SK-N-SH (cell line): ENCODE measurements at regions not wholly inside any gene's neighbourhood (a gene's known extent, or its start where the extent isn't known, plus 50 kb on each side); places are given as distances from the start of the nearest gene placed in this dataset.

Experiments used
- CTCF ChIA-PET: fragments of 300-600, 350-600 bp; formaldehyde crosslinking; extraction: SDS; loops from one replicate; lab custom pipeline; 2021; lab: Yijun Ruan, JAX
- POLR2A ChIA-PET: fragments of 350-600 bp; sonication (Branson Sonifier 250); formaldehyde crosslinking; extraction: SDS; loops from one replicate; lab custom pipeline; 2020; ENCODE audit warnings: antibody characterized with exemption, inconsistent platforms; lab: Yijun Ruan, JAX
- DNase-seq: peaks from one replicate; pipeline ENCODE4 v3.0.0; 2012
- H2AFZ ChIP-seq: fragments of 200-600 bp; sonication (generic); 2 replicates; pipeline ENCODE4 v1.8.1; 2016; ENCODE audit warnings: antibody characterized with exemption, mild to moderate bottlenecking, low read depth
- H3F3A ChIP-seq: fragments of 200-600 bp; sonication (generic); replicated peaks from 2 replicates; pipeline ENCODE3; 2016; ENCODE audit warnings: antibody characterized with exemption, mild to moderate bottlenecking; ENCODE audit not compliant: insufficient read depth
- H3K27ac ChIP-seq, 2 experiments: fragments of 200-500 bp in 1 of 2; fragments of 200-600 bp in 1 of 2; sonication (Bioruptor generic) in 1 of 2; sonication (generic), shearing (Covaris generic) in 1 of 2; 2 replicates each; pipeline versions ENCODE4 v1.5.1 to v1.6.1; 2014 to 2016; ENCODE audit warnings: low read depth in 2 of 2, inconsistent platforms in 1 of 2, low read length in 1 of 2, mild to moderate bottlenecking in 1 of 2, mixed read lengths in 1 of 2
- H3K27me3 ChIP-seq: fragments of 200-600 bp; sonication (generic), shearing (Covaris generic); 2 replicates; pipeline ENCODE4 v1.6.1; 2016; ENCODE audit warnings: mixed run types; ENCODE audit not compliant: insufficient read depth
- H3K36me3 ChIP-seq, 2 experiments: fragments of 200-500 bp in 1 of 2; fragments of 200-600 bp in 1 of 2; sonication (Bioruptor generic) in 1 of 2; sonication (generic) in 1 of 2; replicated peaks in 1 of 2; 2 replicates each; pipeline versions ENCODE3 to v1.5.1; 2014 to 2016; ENCODE audit warnings: low read length in 1 of 2, mild to moderate bottlenecking in 1 of 2; ENCODE audit not compliant: insufficient read depth in 2 of 2, control insufficient read depth in 1 of 2
- H3K4me1 ChIP-seq, 2 experiments: fragments of 200-500 bp in 1 of 2; fragments of 200-600 bp in 1 of 2; sonication (Bioruptor generic) in 1 of 2; sonication (generic), shearing (Covaris generic) in 1 of 2; 2 replicates each; pipeline versions ENCODE4 v1.5.1 to v1.6.1; 2014 to 2016; ENCODE audit warnings: low read depth in 1 of 2, low read length in 1 of 2, mixed run types in 1 of 2; ENCODE audit not compliant: insufficient read depth in 2 of 2, control insufficient read depth in 1 of 2
- H3K4me2 ChIP-seq: fragments of 200-600 bp; sonication (generic), shearing (Covaris generic); 2 replicates; pipeline ENCODE4 v1.6.1; 2017; ENCODE audit warnings: mixed run types
- H3K4me3 ChIP-seq, 2 experiments: fragments of 200-500 bp in 1 of 2; fragments of 200-600 bp in 1 of 2; sonication (Bioruptor generic) in 1 of 2; sonication (generic), shearing (Covaris generic) in 1 of 2; 2 replicates each; pipeline versions ENCODE4 v1.5.1 to v1.8.1; 2014 to 2016; ENCODE audit warnings: low read depth in 2 of 2, inconsistent platforms in 1 of 2, low read length in 1 of 2, mild to moderate bottlenecking in 1 of 2, mixed read lengths in 1 of 2, moderate library complexity in 1 of 2
- H3K79me2 ChIP-seq: fragments of 200-600 bp; sonication (generic); 2 replicates; pipeline ENCODE4 v1.8.1; 2017; ENCODE audit warnings: mild to moderate bottlenecking; ENCODE audit not compliant: insufficient read depth
- H3K9ac ChIP-seq: fragments of 200-600 bp; sonication (generic); 2 replicates; pipeline ENCODE4 v1.6.1; 2017; ENCODE audit warnings: mixed run types
- H3K9me2 ChIP-seq: fragments of 200-600 bp; sonication (generic); 2 replicates; pipeline ENCODE4 v1.6.1; 2017; ENCODE audit warnings: mixed run types
- H3K9me3 ChIP-seq: fragments of 200-600 bp; sonication (generic); 2 replicates; pipeline ENCODE4 v1.6.1; 2017; ENCODE audit warnings: mixed run types, mild to moderate bottlenecking, moderate library complexity
- H4K20me1 ChIP-seq: fragments of 200-600 bp; sonication (generic); 2 replicates; pipeline ENCODE4 v1.6.1; 2017; ENCODE audit warnings: mild to moderate bottlenecking, mixed run types; ENCODE audit not compliant: insufficient read depth
- CHD2 ChIP-seq: fragments of 150-350 bp; IDR thresholded peaks from 2 replicates; pipeline ENCODE4 v1.6.1; 2018; ENCODE audit warnings: low read length; ENCODE audit not compliant: partially characterized antibody
- ELF1 ChIP-seq: IDR thresholded peaks from 2 replicates; pipeline ENCODE4 v1.4.0; 2012
- FOSL2 ChIP-seq: IDR thresholded peaks from 2 replicates; pipeline ENCODE4 v1.4.0; 2012; ENCODE audit warnings: low read depth, mild to moderate bottlenecking, moderate library complexity, borderline replicate concordance
- FOXJ3 ChIP-seq: sonication (generic); formaldehyde crosslinking; IDR thresholded peaks from 2 replicates; pipeline ENCODE4 v1.5.1; 2020; ENCODE audit warnings: mild to moderate bottlenecking, missing genetic modification reagents
- FOXM1 ChIP-seq: IDR thresholded peaks from 2 replicates; pipeline ENCODE4 v1.4.0; 2012; ENCODE audit warnings: low read depth, mild to moderate bottlenecking
- GABPA ChIP-seq: IDR thresholded peaks from 2 replicates; pipeline ENCODE4 v1.4.0; 2012; ENCODE audit warnings: low read depth, mild to moderate bottlenecking
- GATA2 ChIP-seq: sonication (generic); formaldehyde crosslinking; IDR thresholded peaks from 2 replicates; pipeline ENCODE4 v1.5.0; 2020; ENCODE audit warnings: mild to moderate bottlenecking, missing genetic modification reagents
- IRF3 ChIP-seq: fragments of 150-350 bp; IDR thresholded peaks from 2 replicates; pipeline ENCODE4 v1.6.1; 2016; ENCODE audit warnings: mild to moderate bottlenecking, low read depth, low read length
- JUND ChIP-seq: IDR thresholded peaks from 2 replicates; pipeline ENCODE4 v1.4.0; 2012
- MEF2A ChIP-seq: IDR thresholded peaks from 2 replicates; pipeline ENCODE4 v1.4.0; 2012; ENCODE audit warnings: low read depth, borderline replicate concordance
- MXI1 ChIP-seq: IDR thresholded peaks from 2 replicates; pipeline ENCODE4 v1.6.1; 2012; ENCODE audit warnings: mild to moderate bottlenecking, low read depth, low read length, improper control_type of control experiment
- NFIC ChIP-seq: IDR thresholded peaks from 2 replicates; pipeline ENCODE4 v1.4.0; 2012; ENCODE audit warnings: borderline replicate concordance
- PBX3 ChIP-seq: IDR thresholded peaks from 2 replicates; pipeline ENCODE4; 2012
- POLR2AphosphoS5 ChIP-seq: IDR thresholded peaks from 2 replicates; pipeline ENCODE4 v1.6.1; 2012; ENCODE audit warnings: low read depth, low read length
- RAD21 ChIP-seq: IDR thresholded peaks from 2 replicates; pipeline ENCODE4 v1.6.1; 2012; ENCODE audit warnings: mild to moderate bottlenecking, low read length
- RXRA ChIP-seq: IDR thresholded peaks from 2 replicates; pipeline ENCODE4 v1.4.0; 2012; ENCODE audit warnings: low read depth, mild to moderate bottlenecking, borderline replicate concordance
- SIN3A ChIP-seq: IDR thresholded peaks from 2 replicates; pipeline ENCODE4 v1.6.1; 2012; ENCODE audit warnings: low read depth, mild to moderate bottlenecking, low read length, moderate library complexity, borderline replicate concordance
- TAF1 ChIP-seq: IDR thresholded peaks from 2 replicates; pipeline ENCODE4 v1.6.1; 2012; ENCODE audit warnings: low read depth, mild to moderate bottlenecking, low read length, moderate library complexity, borderline replicate concordance
- TEAD4 ChIP-seq: IDR thresholded peaks from 2 replicates; pipeline ENCODE4 v1.4.0; 2012; ENCODE audit warnings: mild to moderate bottlenecking, borderline replicate concordance; ENCODE audit not compliant: insufficient read depth
- USF1 ChIP-seq: IDR thresholded peaks from 2 replicates; pipeline ENCODE4 v1.4.0; 2012; ENCODE audit warnings: low read depth, borderline replicate concordance
- YY1 ChIP-seq: IDR thresholded peaks from 2 replicates; pipeline ENCODE4 v1.4.0; 2012; ENCODE audit warnings: low read depth, mild to moderate bottlenecking
- ZBTB33 ChIP-seq: IDR thresholded peaks from 2 replicates; pipeline ENCODE4 v1.4.0; 2012; ENCODE audit warnings: low read depth, borderline replicate concordance
- WGBS: methylation state at CpG from one replicate; pipeline ENCODE4 v1.1.6; 2017; ENCODE audit warnings: low lambda C conversion rate; 5-methylcytosine and 5-hydroxymethylcytosine counted together

GRCh38 chr5:143554187-143554717 lies 150.8 kb upstream of the NR3C1 start (continued):
- TF ChIP-seq PBX3 (peak; percentile 87), IRF3 (no peak), RAD21 (no peak), MEF2A (peak; percentile 91), JUND (peak; percentile 95), MXI1 (no peak), GABPA (no peak), NFIC (peak; percentile 96), POLR2AphosphoS5 (peak; percentile 71; the same call in 1 of the 2 replicates), TAF1 (no peak)

- CTCF ChIA-PET = no interaction called here
- Histone ChIP-seq H3K4me1 (peaks cover 2 to 42% of the 10 kb centered on the region in 2 experiments; a peak in 3 of 4 replicates), H2AFZ (no peak overlapping the region), H3K4me3 (no peak overlapping the region), H3K9ac (no peak overlapping the region), H3K27me3 (no peaks in the 10 kb centered on the region), H3K27ac (peak overlapping the region in 1 of 2 experiments; percentile 73; a peak in 2 of 4 replicates), H3K36me3 (no peaks in the 10 kb centered on the region), H3K79me2 (no peaks in the 10 kb centered on the region), H3K9me3 (no peaks in the 10 kb centered on the region), H4K20me1 (no peaks in the 10 kb centered on the region), H3K4me2 (no peak overlapping the region), H3F3A (peaks cover 40% of the 10 kb centered on the region), H3K9me2 (no peaks in the 10 kb centered on the region)
- 83% methylated on average over 1 of the region's 1 CpG for WGBS
- no peak for TF ChIP-seq FOXM1
- no peak for TF ChIP-seq CHD2
- no peak for TF ChIP-seq TAF1
- TF ChIP-seq POLR2AphosphoS5 = no peak
- no peak for TF ChIP-seq FOXJ3 (CRISPR knock-in tag)
- no peak for TF ChIP-seq ELF1
- no peak for DNase-seq
- POLR2A ChIA-PET = no interaction called here
These were observed 149.2 kb upstream of the NR3C1 start for GRCh38 chr5:143552680-143553079.

- Histone ChIP-seq H3K4me3 (no peak overlapping the region; a peak in 1 of 4 replicates), H4K20me1 (no peaks in the 10 kb centered on the region), H3K27ac (peak overlapping the region; percentile 67 to 73; a peak in 3 of 4 replicates), H3K36me3 (no peaks in the 10 kb centered on the region), H3F3A (peaks cover 33% of the 10 kb centered on the region), H3K4me1 (peaks cover 0 to 34% of the 10 kb centered on the region in 2 experiments; a peak in 3 of 4 replicates), H3K27me3 (no peaks in the 10 kb centered on the region), H2AFZ (peak overlapping the region; percentile 20; the same call in 1 of the 2 replicates), H3K79me2 (no peaks in the 10 kb centered on the region), H3K9me2 (no peaks in the 10 kb centered on the region), H3K9me3 (no peaks in the 10 kb centered on the region), H3K4me2 (peak overlapping the region; percentile 31; the same call in 1 of the 2 replicates), H3K9ac (peak overlapping the region; percentile 12; the same call in 1 of the 2 replicates)
- POLR2A ChIA-PET = no interaction called here
- WGBS = 27% methylated on average over 2 of the region's 2 CpGs
- no peak for DNase-seq
- CTCF ChIA-PET = no interaction called here
- no peak for TF ChIP-seq FOXM1
- 0 out of 2 replicates have a peak, but pooled peaks have one; percentile 33 for TF ChIP-seq TEAD4
- TF ChIP-seq CHD2 = no peak
- TF ChIP-seq ZBTB33 = no peak
- TF ChIP-seq SIN3A = no peak
- TF ChIP-seq FOSL2 = 0 out of 2 replicates have a peak, but pooled peaks have one; percentile 27
- no peak for TF ChIP-seq USF1
- no peak for TF ChIP-seq GATA2 (CRISPR knock-in tag)
- no peak for TF ChIP-seq RXRA
- TF ChIP-seq YY1 = no peak
These were observed 148.3 kb upstream of the NR3C1 start for GRCh38 chr5:143551820-143552251.
